HG03060 (cell line): ENCODE measurements at regions not wholly inside any gene's neighbourhood (a gene's known extent, or its start where the extent isn't known, plus 50 kb on each side); places are given as distances from the start of the nearest gene placed in this dataset.

Experiments
- ATAC-seq: cut with Tn5 transposase; IDR thresholded peaks from one replicate; pipeline ENCODE4 v1.9.1; 2021; ENCODE audit warnings: low read depth, moderate number of reproducible peaks; ENCODE audit not compliant: unreplicated experiment

DNA sequence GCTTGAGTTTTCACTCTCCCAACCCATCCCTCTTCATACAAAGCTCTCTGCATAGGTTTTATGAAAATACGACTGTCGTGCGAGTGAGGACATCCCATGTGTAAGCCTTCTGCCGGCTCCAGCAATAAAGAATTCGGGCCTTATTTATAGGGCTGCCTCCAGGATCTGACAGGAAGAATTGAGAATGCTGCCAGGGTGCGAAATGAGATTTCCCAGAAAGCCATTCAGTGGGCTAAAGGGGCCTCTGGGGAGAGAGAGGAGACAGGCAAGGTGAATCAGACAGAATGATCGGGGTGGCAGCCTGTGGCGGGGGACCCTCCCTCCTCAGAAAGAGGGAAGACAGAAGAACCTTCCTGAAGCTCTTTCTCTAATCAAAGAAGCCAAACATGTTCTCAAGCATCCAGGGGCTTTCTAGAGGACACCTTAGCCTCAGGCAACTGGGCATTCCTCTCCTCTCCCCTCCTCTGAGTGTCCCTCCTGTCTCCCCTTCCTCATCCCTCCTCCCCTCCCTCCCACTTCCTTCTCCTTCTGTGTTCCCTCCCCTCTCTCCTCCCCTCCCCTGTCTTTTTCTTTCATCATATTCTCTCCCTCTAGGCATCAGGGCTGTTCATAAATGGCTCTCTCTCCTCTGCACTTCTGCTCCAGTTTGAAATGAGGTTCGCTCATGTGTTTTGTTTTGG is 410.9 kb downstream of the TYW1 start:
- ATAC-seq, result no peak

DNA sequence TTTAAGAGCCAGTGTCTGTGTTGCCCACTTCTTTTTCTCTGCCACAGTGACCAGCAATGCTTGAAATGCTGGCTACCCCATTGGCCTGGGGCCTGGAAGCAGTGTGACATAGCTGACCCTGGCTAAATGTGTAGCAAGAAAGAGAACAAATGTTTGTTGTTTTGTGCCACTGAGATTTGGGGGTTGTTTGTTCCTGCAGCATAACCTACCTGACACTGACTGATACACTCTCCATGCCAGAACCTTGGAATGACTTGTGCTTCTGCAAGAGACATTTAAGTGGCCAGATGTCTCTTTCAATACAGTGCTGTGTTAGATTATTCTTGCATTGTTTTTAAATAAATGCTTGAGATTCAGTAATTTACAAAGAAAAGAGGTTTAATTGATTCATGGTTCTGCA is 411.5 kb downstream of the TYW1 start:
- ATAC-seq, result no peak

DNA sequence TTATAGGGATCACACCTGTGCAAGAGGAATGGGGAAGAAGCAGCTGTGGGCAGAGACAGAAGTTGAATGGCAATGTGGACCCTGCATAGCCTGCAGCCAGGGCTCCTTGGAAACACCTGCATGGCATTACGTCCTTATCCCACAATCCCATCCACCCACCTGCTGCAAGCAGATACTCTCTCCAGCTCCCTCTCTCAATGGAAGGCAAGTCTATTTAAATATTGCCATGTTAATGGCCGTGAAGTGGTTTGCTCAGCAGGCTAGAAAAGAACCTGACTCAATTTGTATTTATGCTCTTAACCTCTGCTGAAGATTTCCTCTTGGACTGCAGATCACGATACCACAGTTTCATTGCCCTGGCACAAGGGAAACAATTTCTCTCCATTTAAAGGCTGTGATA is 417.0 kb downstream of the TYW1 start:
- no peak for ATAC-seq

DNA sequence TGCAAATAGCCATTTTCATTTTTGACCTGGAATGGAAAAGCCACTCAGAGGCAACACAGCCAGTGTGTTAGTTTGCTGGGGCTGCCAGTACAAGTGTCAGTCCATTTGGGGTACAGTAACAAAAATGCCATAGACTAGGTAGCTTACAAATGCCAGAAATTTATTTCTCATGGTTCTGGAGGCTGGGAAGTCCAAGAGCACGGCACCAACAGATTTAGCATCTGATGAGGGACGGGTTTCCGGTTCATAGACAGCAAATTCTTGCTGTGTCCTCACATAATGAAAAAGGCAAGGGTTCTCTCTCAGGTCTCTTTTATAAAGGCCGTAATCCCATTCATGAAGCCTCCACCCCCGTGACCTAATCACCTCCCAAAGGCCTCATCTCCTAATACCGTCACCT is 418.2 kb downstream of the TYW1 start:
- ATAC-seq, result no peak

DNA sequence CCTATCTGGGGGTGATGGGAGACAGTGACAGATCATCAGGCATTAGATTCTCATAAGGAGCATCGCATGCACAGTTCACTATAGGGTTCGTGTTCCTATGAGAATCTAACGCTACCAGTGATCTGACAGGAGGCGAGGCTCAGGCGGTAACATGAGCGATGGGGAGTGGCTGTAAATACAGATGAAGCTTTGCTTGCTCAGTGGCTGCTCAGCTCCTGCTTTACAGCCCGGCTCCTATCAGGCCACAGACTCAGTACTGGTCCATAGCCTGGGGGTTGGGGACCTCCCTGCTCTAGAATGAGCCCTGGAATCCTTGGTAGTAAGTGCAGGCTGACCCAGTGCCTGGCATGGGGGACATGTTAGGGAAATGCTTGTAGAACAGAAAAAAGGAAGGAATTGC is 426.0 kb downstream of the TYW1 start:
- no peak for ATAC-seq

DNA sequence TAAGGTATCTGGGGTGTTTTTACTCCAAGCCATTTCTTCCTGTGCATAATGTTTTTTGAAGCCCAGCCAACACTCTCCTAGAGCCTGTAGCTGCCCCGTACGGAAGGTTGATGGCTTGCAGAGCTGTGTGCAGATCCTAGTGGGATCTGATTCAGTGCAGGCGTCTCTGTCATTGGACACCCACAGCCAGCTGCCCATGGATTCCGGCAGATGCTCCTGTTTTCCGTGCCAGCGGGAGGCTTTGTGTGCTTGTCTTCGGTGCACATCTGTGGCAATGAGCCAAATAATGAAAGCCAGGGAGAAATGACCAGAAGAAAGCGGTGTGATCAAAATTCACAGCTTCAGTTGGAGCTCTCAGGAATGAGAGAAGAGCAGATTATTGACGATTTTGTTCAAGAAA is 426.4 kb downstream of the TYW1 start:
- no peak for ATAC-seq

DNA sequence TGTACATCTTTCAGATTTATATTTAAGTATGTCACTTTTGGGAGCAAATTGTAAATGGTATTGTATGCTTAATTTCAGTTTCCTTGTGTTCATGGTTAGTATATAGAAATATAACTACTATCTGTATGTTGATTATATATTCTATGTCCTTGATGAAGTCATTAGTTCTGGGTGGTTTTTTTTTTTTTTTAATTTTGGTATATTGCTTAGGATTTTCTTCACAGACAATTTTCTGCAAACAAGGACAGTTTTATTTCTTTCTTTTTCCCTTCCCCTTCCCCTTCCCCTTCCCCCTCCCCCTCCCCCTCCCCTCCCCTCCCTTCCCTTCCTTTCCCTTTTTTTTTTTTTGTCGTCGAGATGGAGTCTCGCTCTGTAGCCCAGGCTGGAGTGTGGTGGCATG is 430.0 kb downstream of the TYW1 start:
- no peak for ATAC-seq

DNA sequence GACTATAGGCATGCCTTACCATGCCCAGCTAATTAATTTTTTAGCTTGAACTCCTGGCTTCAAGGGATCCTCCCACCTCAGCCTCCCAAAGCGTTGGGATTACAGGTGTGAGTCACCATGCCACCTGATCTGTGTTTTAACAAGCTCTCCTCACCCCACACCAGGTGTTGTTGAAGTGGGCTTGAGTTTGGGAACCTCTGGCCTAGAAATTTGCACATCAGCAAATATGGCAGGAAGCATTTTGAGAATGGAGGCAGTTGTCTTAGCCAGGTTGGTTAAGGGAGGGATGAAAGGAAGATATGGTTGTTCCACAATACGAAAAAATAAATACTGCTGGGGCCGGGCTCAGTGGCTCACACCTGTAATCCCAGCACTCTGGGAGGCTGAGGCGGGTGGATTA is 433.1 kb downstream of the TYW1 start:
- ATAC-seq, result no peak

DNA sequence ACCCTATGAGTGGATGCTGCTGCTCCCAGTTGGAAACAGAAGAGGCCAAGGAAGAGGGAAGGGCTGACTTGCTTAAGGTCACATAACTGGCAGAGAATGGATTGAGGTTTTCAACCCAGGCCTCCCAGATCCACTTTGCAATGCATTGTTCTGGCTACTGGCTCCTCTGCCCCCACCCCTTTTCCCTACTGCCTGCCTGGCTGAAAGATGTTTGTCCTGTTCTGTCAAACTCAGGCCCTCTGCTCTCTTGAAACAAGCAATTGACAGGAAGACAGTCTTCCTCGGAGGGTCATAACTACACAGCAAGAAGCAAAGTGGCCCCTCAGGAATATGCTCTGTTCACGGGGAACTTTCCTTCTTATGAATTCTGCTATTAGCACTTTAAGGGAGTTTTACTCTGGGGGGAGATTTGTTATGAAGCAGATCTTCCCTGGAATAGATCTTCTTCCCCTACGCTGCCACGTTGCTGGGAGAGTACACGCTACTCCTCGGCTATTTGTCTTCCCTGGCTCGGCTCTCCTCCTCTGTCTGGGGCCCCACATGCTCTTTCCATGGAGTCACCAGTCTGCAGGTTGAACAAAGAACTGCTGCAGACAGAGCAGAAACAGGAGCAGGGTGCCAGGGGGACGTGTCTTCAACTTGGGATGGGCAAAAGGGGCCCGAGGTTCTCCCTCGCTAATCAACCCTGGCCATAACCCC is 436.1 kb downstream of the TYW1 start:
- ATAC-seq, result no peak

DNA sequence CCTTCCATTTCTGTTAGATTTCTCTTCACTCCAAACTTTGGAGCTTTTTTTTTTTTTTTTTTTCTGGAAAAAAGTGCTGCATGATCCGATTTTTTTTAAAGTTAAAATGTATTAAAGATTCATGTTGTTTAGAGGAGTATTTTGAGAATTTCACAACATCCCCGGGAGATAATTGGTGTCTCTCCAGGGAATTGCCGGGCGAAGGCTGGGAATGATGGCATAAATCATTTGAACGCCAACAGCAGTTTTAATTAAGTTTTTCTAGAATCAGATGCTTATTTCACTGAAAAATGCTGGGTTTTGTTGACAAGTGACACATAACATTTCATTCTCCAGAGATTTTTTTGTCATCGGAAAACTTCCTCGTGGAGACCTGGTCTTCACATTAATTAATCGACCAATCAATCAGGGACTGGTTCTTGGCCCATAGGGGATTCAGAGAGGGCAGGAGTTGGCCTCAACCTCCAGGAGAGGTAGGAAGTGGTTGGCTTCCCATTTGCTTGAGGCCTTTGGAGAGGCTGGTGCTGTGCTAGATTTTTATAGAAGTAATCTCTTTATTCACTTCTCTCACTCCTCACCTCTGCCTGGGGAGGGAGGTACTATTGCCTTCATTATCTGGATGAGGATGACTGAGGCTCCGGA is 439.4 kb downstream of the TYW1 start:
- no peak for ATAC-seq

DNA sequence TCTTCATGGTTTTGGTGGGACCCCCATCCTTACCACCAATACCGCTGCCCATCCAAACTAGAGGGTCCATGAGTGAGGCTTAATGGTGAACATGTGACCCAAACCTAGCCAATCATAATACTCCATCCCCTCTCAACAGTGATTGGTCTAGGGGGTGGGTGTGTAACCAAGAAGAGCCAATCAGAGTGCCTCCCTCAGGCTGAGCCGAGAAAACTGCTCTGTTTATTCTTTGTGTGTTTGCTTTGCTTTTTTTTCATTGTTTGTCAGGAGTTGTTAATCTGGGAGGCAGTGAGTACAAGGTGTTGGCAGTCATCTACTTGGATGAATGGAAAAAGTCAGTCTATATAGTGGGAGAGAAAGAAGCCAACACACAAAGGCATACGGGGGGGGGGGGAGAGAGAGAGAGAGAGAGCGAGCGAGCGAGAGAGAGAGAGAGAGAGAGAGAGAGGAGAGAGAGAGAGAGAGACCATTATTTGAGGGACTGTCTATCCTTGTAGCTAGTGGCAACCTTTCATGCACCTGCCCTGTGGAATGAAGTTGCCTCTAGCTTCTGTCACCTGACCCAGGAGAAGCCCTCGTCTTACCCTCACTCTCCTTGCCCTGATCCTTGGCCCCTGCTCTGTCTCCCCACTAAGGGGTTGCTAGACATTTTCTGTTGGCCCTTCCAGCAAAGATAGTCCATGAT is 441.7 kb downstream of the TYW1 start:
- no peak for ATAC-seq

DNA sequence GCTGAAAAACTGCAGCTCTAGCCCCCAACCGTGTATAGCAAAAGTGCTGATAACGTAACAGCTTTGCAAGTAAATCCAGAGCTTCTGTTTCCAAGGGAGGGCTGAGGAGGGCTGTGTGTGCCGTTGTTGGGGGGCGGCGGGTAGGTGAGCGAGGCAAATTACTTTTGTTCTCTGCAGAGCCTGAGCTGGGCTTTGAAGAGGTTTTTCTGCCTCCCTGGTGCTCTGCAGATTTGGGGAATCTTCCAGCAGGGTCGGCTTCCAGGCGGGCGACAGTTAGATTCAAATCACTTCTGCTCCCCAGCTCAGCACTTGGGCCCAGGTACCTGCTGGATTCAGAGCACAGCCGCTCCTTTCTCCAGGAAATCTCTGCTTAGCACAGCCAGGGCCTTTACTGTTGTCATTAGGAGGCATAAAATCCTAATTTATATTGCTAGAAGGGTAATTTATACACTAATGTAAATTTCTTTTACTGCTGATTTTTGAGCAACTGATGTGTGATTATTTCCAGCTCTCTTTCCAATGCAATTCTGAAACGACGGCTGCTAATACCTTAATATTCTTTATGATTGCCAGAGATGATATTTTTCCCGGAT is 442.4 kb downstream of the TYW1 start:
- no peak for ATAC-seq

DNA sequence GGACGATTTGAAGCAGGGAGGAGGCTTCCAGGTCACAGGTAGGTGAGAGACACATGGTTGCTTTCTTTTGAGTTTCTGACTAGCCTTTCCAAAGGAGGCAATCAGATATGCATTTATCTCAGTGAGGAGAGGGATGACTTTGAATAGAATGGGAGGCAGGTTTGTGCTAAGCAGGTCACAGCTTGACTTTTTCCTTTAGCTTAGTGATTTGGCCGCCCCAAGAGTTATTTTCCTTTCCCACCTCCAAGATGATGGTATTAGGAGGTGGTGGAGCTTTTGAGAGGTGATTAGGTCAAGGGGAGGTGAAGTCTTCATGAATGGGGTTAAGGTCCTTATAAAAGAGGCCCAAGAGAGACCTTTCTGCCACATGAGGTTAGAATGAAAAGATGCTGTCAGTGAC is 443.7 kb downstream of the TYW1 start:
- ATAC-seq, result no peak

DNA sequence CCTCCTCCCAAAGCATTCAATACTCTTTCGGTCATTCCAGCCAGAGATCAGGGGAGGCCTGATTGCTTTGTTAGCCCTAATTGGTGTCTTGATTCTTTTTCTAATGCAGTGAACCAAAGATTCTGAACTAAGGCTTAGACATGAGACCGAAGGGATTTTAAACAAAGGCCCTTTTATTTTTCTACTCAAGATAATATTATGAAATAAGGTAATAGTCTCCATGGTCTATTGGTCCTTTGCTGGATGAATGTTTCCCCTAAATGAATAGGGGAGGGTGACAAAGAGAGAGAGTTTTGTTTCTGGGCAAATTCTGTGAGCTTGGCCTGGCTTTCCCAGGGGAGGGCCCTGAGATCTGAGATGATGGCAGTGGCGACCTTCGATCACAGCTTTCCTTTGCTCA is 449.1 kb downstream of the TYW1 start:
- no peak for ATAC-seq

DNA sequence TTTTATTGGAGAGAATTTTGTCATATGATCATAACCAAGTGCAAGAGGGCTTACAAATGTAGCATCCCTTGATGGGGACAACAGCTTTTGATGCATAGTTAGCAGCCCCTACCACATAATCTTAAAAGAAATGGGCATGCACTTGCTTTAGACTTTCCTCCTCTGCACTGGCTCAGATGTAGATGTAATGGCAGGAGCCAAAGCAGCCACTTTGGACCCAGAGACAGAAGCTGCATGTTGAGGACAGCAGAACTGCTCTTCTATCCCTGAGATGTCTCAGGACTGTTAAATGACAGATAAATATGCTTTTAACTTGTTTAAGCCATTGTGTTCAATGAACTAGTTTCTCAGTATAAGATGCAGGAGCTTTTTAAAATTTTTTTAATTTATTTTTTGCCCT is 450.7 kb downstream of the TYW1 start:
- ATAC-seq, result no peak

DNA sequence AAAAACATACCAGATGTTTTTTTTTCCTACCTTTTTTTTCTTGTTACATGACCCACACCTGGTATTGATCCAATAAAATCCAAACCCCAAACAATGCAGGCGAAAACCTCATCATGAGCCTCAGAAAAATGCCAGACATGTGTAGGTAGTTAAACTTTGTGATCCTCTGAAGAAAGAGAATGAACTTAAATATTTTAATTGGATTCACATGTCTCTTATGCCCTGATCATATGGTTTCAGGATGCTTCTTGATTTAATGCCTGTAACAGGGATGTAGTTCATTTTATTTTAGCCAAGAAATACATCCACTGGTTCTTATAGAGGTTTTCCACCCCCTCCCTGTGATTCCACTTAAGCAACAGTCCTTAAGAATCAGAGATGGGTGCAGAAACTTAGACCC is 451.6 kb downstream of the TYW1 start:
- no peak for ATAC-seq

DNA sequence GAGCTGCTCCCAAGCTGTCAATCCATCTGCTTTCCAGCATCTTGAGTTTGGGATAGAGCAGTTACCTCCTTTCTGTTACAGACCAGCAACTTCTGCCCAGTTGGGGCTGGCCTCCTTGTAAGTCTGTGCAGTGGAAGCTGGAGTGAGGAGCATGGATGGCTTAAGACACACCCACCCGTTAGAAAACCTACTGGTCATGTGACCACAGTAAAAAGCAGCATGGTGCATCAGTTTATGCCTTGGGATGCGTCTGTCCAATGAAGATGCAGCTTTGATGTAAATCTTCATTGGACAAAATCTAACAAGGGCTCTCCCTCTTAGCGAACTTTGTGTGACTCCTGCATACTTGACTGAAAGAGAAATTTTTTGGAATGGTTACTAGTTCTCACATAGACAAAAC is 453.5 kb downstream of the TYW1 start:
- no peak for ATAC-seq

DNA sequence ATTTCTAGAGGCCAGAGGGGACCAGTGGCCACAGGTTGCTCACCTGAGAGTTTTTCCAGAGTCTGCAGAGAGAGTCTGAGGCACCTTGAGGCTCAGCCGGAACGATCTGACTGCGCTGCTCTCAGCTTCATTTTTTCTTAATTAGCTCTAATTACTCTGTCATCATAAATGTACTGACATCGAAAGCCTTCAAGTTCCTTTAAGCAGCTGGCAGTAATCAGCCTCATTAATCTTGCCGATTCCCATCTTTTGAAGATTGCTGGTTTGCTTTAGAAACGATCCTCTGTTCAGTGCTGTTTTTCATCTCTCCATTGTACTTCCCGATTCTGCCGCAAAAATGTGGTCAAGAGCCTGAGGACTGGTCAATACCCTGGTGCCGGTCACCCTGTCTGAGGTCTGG is 454.7 kb downstream of the TYW1 start:
- no peak for ATAC-seq

DNA sequence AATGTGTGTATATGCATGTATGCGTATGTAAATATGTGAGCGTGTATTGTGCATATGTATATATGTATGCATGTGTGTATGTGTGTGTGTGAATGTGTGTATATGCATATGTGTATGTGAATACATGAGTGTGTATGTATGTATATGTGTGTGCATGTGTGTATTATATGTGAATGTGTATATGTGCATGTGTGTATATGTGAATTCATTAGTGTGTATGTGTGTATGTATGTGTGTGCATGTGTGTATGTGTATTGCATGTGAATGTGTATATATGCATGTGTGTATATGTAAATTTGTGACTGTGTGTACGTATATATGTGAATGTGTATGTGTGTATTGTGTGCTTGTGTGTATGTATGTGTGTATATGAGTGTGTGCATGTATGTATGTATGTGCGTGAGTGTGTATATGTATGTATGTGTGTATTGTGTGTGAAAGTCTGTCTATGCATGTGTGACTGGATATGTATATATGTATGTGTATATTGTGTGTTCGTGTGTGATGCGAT is 455.9 kb downstream of the TYW1 start:
- ATAC-seq, result no peak

DNA sequence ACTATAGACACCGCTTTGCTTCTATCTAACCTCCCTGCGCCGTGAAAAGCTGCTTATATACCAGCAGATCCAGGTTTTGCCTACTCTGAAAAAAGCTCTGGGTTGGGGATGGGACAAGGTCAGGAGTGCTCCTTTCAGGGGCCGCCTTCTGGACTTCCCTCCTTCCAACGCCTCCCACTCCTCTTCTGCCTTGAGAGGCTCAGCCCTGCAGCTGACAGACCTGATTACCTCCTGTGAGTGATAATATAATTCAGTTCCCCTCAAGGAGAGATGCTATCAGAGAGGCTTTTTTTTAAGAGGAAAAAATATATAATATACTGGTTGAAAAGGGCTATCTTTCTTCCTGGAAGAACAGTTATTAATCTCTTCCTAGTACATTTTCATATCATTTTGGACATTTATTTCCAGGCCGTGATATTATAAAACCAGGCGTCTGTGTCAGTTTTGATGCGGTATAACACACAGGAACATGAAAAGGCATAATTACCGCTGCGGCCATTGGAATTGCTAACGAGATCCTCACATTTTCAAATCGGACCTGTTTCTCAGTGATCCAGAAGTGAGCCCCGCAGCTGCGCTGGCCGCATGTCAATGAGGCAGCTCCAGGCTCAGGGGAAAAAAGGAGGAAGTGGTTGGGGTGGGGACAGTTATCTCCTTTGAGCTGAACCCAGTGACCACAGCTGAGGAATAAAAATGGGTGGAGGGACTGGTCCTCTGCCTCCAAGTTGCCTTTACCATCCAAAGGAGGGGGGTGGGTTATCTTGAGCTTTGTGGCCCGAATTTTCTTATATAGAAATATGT is 457.1 kb downstream of the TYW1 start:
- ATAC-seq, result no peak
